HG02678 (cell line): ENCODE measurements at regions not wholly inside any gene's neighbourhood (a gene's known extent, or its start where the extent isn't known, plus 50 kb on each side); places are given as distances from the start of the nearest gene placed in this dataset.

Experiments
- ATAC-seq: cut with Tn5 transposase; IDR thresholded peaks from one replicate; pipeline ENCODE4 v1.9.1; 2021; ENCODE audit warnings: mild to moderate bottlenecking, moderate library complexity; ENCODE audit not compliant: unreplicated experiment

- ATAC-seq = no peak
Observed at GRCh38 chr5:125348221-125348692, 601.8 kb upstream of the ZNF608 start.

GRCh38 chr5:125348936-125349831 lies 602.7 kb upstream of the ZNF608 start:
- no peak for ATAC-seq

- ATAC-seq = no peak
Observed at GRCh38 chr5:125357660-125358059, 611.2 kb upstream of the ZNF608 start.

- ATAC-seq = no peak
Observed at GRCh38 chr5:125365747-125366146, 619.3 kb upstream of the ZNF608 start.

- no peak for ATAC-seq
Observed at GRCh38 chr5:125367702-125368101, 621.3 kb upstream of the ZNF608 start.

- ATAC-seq = no peak
Observed at GRCh38 chr5:125370461-125371205, 624.2 kb upstream of the ZNF608 start.

- ATAC-seq = no peak
Observed at GRCh38 chr5:125372694-125373631, 626.5 kb upstream of the ZNF608 start.

- no peak for ATAC-seq
Observed at GRCh38 chr5:125375143-125375542, 628.7 kb upstream of the ZNF608 start.

GRCh38 chr5:125376059-125376641 lies 629.7 kb upstream of the ZNF608 start:
- no peak for ATAC-seq

- no peak for ATAC-seq
Observed at GRCh38 chr5:125377141-125377540, 630.7 kb upstream of the ZNF608 start.

GRCh38 chr5:125381290-125381689 lies 634.9 kb upstream of the ZNF608 start:
- ATAC-seq = no peak

- ATAC-seq = no peak
Observed at GRCh38 chr5:125384071-125384470, 637.6 kb upstream of the ZNF608 start.

- ATAC-seq = no peak
Observed at GRCh38 chr5:125390326-125390725, 643.9 kb upstream of the ZNF608 start.

- ATAC-seq = no peak
Observed at GRCh38 chr5:125393221-125393815, 646.9 kb upstream of the ZNF608 start.

GRCh38 chr5:125394661-125395280 lies 648.3 kb upstream of the ZNF608 start:
- ATAC-seq = no peak

- no peak for ATAC-seq
Observed at GRCh38 chr5:125396462-125396861, 650.0 kb upstream of the ZNF608 start.

GRCh38 chr5:125398466-125398865 lies 652.0 kb upstream of the ZNF608 start:
- ATAC-seq = no peak

- no peak for ATAC-seq
Observed at GRCh38 chr5:125399885-125400284, 653.4 kb upstream of the ZNF608 start.

GRCh38 chr5:125401724-125402622 lies 655.5 kb upstream of the ZNF608 start:
- no peak for ATAC-seq
